ES-I3 (cell line): ENCODE measurements at regions not wholly inside any gene's neighbourhood (a gene's known extent, or its start where the extent isn't known, plus 50 kb on each side); places are given as distances from the start of the nearest gene placed in this dataset.

ENCODE experiments used
- H3K36me3 ChIP-seq: 2 replicates; pipeline ENCODE4 v1.6.1; 2013; ENCODE audit warnings: mild to moderate bottlenecking, low read length, control low read depth, moderate library complexity; ENCODE audit not compliant: insufficient read depth
- H3K4me1 ChIP-seq: 2 replicates; pipeline ENCODE4 v1.6.1; 2013; ENCODE audit warnings: mild to moderate bottlenecking, control low read depth, low read length; ENCODE audit not compliant: insufficient read depth
- H3K9ac ChIP-seq: 2 replicates; pipeline ENCODE4 v1.6.1; 2013; ENCODE audit warnings: low read depth, mild to moderate bottlenecking, low read length, moderate library complexity
- H3K9me3 ChIP-seq: 2 replicates; pipeline ENCODE4 v1.6.1; 2013; ENCODE audit warnings: mild to moderate bottlenecking, low read length, moderate library complexity; ENCODE audit not compliant: control insufficient read depth, insufficient read depth

DNA sequence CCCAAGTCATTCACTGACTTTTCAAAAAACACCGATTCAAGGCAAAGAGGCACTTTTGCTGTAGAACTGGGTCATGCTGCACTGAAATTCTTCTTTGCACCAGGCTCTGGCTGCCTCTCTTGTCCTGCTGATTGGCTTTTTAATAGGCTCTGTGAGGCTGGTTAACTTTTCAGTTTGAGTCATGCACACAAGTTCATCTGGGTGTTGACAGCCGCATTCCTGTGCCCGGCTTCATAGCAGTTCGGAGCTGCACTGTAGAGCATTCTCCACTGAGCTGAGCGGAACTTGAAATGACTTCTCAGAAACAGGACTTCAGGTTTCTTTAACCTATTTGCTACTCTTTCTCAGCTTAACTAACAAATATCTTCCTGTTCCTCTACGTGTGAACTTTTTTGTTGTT is 978.3 kb downstream of the UQCRFS1 start:
- no peaks in the 10 kb centered on the region for H3K36me3 ChIP-seq
- no peak overlapping the region for H3K9ac ChIP-seq
- 0 out of 2 replicates have a peak, but pooled peaks cover 3% of the 10 kb centered on the region for H3K4me1 ChIP-seq
- H3K9me3 ChIP-seq, result no peaks in the 10 kb centered on the region; the same call in 1 of the 2 replicates

DNA sequence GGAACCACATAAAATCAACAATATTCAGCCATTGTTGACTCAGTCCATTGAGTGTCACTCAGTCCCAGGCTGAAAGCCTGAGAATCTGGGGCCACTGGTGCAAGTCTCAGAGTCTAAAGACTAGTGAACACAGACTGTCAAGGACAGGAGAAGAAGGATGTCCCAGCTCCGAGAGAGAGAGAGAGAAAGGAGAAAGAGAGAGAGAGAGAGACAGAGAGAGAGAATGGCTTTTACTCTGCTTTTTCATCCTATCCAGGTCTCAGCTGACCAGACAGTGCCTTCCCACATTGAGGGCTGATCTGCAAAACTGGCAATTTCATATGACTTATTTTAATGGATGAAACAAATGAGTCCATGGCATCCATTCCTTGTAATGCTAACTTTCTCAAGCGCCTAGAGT is 984.1 kb downstream of the UQCRFS1 start:
- Histone ChIP-seq H3K9ac (no peak overlapping the region), H3K36me3 (no peaks in the 10 kb centered on the region), H3K4me1 (no peaks in the 10 kb centered on the region), H3K9me3 (no peaks in the 10 kb centered on the region)

DNA sequence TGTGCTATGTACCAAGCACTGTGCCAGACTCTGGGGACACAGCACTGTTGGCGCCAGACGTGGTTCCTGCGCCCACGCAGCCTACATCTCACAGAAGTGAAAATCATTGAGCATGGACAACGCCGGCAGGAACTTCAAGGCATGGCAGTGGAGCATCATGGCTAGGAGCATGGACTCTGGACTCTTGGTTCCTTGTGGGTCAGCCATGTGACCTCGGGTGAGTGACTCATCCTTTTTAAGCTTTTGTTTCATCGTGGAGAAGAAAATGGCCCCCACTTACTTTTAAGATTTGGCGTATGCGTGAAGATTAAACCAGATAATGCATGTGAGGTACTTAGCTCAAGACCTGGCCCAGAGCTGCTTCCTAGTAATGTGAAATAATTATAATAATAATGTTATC is 988.5 kb downstream of the UQCRFS1 start:
- Histone ChIP-seq H3K9ac (no peak overlapping the region), H3K36me3 (no peaks in the 10 kb centered on the region), H3K4me1 (no peaks in the 10 kb centered on the region), H3K9me3 (no peaks in the 10 kb centered on the region)

DNA sequence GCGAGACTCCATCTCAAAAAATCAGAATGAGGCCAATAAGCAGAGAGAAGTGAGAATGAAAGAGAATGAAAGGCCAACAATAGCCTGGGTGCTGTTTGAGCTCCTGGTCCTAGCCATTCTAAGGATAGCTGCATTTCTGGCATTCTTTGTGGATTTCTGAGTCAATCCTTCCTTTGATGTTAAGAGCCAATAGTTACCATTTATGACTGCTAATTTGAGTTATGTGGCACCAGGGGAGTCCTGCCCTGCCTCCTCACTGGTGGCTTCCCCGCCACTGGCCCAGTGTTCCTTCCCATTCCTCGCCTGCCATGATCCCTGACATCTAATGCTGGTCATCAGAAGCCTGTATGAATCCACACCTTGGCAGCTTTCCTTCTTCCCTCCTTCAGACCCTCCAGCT is 991.2 kb downstream of the UQCRFS1 start:
- H3K9me3 ChIP-seq, result no peaks in the 10 kb centered on the region
- no peak overlapping the region for H3K9ac ChIP-seq
- H3K36me3 ChIP-seq, result no peaks in the 10 kb centered on the region
- H3K4me1 ChIP-seq, result no peaks in the 10 kb centered on the region

DNA sequence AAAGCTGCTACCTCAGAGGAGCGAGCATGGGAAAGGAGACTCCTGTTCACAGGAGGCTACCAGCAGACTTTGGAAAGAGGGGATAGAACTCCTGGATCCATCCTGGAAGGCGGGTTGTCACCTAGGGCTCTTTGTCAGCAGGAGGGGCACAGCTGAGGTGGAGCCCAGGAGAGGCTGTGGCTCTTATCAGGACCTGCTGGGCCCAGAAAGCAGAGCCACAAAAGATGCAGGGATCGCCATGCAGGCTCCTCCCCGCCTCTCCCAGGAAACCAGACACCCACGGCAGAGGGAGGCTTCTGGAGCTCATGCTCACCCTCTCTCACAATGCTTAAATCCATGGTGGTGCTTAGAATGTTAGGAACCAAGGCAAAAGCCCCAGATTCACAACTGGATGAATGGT is 994.2 kb downstream of the UQCRFS1 start:
- H3K4me1 ChIP-seq, result no peaks in the 10 kb centered on the region
- H3K36me3 ChIP-seq, result no peaks in the 10 kb centered on the region
- no peaks in the 10 kb centered on the region for H3K9me3 ChIP-seq
- no peak overlapping the region for H3K9ac ChIP-seq

DNA sequence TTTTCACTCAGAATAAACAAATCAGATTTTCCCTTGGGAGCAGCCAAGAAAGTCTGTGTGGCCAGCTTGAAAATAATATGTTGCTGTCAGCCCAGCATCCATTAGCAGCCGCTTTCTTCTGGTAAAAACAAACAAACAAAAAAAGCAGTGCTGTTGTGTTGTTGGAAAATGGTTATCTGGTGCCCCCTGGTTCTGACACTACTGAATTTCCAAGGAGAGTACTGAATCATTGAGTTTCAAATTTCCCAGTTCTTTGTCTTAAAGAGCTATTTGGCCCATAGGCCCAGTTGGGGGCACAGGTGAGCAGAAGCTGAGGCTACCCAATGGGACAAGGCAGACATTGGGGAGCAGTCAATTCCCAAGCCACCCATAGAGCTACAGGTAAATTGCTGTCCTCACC is 995.9 kb downstream of the UQCRFS1 start:
- Histone ChIP-seq H3K4me1 (no peaks in the 10 kb centered on the region), H3K36me3 (no peaks in the 10 kb centered on the region), H3K9me3 (no peaks in the 10 kb centered on the region), H3K9ac (no peak overlapping the region)

DNA sequence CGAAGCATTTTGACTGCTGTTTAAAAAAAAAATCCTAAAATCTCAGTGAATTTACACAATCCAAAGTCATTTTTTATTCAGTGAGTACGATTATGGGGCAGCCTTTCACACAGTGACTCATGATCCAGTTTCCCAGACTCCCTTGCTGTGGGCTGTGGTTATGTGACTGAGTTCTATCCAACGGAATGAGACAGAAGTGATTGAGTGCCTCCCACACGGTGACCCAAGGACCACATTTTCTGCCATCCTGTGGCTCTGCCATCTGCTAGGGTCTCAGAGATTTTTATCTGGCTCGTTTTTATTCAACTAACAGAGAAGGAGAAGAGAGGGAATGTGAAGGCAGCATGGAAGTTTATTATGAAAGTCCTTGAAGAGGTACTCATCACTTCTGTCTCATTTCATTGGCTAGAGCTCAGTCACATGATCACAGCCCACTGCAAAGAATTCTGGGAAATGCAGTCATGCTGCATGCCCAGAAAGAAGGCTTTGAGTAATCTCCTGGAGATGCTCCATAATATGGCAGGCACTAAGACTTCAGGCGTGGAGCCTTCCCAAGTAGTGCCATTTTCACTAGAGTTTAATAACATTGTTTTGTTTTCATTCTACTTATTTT is 999.4 kb downstream of the UQCRFS1 start:
- no peak overlapping the region for H3K9ac ChIP-seq
- no peaks in the 10 kb centered on the region for H3K4me1 ChIP-seq
- H3K36me3 ChIP-seq, result no peaks in the 10 kb centered on the region
- no peaks in the 10 kb centered on the region for H3K9me3 ChIP-seq

DNA sequence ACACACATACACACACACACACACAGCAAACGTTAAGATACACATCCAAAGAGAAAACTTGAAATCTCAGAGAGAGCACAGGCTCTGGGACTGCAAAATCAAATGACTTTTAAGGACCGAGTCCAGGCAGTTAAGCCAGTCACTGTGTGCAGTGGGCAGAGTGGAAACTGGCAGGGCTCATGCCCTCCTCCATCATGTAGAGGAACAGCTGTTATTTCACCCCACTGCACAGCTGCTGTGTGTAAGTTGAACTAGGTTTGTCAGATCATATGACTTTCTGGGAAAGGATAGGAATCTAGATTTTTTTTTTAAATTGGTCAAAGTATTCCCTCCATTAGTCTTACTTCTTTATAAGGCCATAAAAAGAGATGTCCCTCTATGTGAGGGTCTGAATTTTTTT is 1002.1 kb downstream of the UQCRFS1 start:
- Histone ChIP-seq H3K36me3 (no peaks in the 10 kb centered on the region), H3K9ac (no peak overlapping the region), H3K9me3 (no peaks in the 10 kb centered on the region), H3K4me1 (no peaks in the 10 kb centered on the region)

DNA sequence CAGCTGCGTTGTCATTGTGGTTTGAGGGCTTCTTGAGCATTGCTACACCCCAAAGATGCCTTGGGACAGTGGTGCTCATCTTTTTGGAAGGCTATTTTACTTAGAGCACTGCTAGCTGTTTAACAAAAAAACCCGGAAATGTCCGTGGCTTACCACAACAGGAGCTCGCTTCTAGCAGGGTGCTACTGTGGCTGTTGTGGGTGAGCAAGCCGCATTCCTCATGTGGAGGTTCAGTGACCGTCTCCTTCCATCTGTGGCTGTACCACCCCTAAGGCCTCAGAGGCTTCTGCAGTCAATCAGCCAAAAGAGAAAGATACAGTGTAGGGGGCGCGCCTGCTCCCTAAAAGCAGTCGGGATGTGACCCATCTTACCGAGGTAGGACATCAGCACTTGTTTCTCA is 1004.2 kb downstream of the UQCRFS1 start:
- Histone ChIP-seq H3K36me3 (no peaks in the 10 kb centered on the region), H3K4me1 (no peaks in the 10 kb centered on the region), H3K9me3 (no peaks in the 10 kb centered on the region), H3K9ac (no peak overlapping the region)

DNA sequence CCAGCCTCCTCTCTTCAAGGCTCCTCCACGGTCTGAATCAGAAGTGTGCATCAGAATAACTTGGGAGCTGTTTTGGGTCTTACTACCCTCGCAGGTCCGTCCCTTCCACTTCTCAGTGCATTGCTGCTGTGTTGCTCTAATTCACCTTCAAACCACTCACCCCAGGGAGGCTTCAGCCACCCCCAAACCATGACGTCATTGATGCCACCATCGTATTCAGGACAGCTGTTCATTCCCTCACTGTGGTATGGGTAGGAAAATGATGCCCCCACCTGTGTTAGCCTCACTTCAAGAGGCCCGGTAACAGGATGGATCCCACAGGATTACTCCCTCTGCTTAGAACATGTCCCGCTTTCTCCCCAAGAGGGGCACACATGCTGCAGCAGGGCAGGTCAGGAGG is 1005.7 kb downstream of the UQCRFS1 start:
- Histone ChIP-seq H3K36me3 (no peaks in the 10 kb centered on the region), H3K9me3 (no peaks in the 10 kb centered on the region), H3K9ac (no peak overlapping the region), H3K4me1 (no peaks in the 10 kb centered on the region)

DNA sequence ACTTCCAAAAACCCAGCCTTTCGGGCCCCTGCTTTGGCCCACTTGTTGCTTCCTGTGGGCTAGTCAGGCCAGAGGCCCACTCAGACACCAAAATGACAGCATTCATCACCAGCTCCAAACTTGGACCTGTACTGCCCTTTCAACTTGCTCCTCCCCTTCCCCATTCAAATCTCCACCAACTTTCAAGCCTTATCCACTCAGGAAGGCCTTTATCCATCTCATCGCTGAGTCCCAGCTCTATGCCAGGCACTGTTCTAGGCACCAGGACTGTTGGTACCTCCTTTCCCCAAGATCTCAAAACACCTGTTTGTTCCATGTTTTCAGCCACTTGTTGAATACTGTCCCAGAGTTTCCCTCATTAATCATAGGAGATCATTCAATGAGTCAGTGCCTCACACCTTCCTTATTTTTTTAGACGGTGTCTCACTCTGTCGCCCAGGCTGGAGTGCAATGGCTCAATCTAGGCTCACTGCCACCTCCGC is 1011.4 kb downstream of the UQCRFS1 start:
- no peaks in the 10 kb centered on the region for H3K36me3 ChIP-seq
- H3K9ac ChIP-seq, result no peak overlapping the region
- H3K4me1 ChIP-seq, result no peaks in the 10 kb centered on the region
- no peaks in the 10 kb centered on the region for H3K9me3 ChIP-seq

DNA sequence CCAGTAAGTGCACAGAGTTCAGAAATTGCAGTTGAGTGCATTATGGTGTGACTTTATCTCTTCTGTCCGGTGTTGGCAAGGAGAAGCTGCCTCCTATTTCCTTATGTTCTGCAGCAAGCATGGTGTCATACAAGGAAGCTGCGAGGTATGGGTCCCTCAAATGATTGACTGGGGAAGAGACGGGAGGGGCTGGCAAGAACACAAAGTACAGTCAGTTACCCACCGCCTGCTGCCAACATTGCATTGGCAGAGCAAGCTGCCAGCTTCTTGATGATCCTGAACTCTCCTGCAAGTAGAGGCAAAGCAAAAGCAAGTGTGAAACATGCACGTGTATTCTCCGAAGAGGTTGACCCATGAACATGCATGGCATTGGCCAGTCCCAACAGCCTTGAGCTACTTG is 1013.6 kb downstream of the UQCRFS1 start:
- Histone ChIP-seq H3K36me3 (no peaks in the 10 kb centered on the region), H3K4me1 (no peaks in the 10 kb centered on the region), H3K9ac (no peak overlapping the region), H3K9me3 (no peaks in the 10 kb centered on the region)

DNA sequence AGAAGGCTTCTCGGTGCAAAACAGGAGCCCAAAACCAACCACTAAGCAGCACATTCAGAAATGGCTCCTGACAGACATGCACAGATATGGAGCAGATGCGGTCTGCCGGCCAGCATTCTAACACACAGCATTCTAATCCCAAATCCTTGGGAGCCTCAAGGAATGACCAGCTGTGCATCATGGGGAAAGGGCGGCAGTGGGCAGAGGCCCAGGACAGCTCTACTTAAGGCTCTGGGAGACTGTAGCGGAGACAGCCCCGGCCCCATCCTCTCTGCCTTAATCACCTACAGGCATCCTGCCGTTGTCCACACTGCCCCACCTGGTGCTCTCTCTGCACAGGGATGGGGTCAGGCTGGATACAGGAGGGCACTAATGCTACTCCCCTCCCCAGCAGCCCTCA is 1016.0 kb downstream of the UQCRFS1 start:
- H3K36me3 ChIP-seq, result no peaks in the 10 kb centered on the region
- H3K9ac ChIP-seq, result no peak overlapping the region
- H3K9me3 ChIP-seq, result no peaks in the 10 kb centered on the region
- H3K4me1 ChIP-seq, result no peaks in the 10 kb centered on the region

DNA sequence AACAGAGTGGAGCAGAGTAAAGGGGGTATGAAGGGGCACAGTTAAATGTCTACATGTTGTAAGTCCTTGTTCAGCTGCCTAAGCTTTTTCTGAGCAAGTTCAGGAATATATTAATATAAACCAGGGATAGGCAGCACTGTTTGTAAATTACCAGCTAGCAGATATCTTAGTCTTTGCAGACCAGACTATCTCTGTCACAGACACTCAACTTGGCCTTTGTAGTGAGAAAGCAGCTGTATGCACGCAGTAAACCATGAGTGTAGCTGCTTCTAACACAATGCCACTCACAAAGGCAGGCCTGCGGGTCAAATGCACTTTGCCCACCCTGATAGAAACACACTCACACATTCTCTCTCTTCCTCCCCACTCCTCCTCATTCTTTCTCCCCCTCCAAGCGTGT is 1016.9 kb downstream of the UQCRFS1 start:
- no peaks in the 10 kb centered on the region for H3K9me3 ChIP-seq
- no peaks in the 10 kb centered on the region for H3K36me3 ChIP-seq
- no peaks in the 10 kb centered on the region for H3K4me1 ChIP-seq
- no peak overlapping the region for H3K9ac ChIP-seq

DNA sequence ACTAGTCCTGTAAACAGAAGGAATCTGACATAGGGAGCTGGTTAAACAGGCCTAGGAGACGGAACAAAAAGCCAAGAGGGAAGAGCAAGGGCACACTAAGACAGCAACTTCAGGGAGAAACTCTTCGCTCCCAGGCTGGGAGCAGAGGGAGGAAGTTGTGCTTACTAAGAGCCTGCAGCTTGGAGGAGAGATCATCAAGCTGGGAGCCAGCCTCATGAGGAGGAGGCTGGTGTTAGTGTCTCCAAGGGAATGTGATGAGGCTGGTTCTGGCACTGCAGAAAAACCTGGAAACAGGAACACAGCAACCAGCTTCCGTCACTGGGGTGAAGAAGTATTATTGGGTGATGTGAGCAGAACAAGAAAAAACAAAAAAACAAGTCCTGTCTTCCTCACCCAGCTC is 1027.3 kb downstream of the UQCRFS1 start:
- Histone ChIP-seq H3K9me3 (no peaks in the 10 kb centered on the region), H3K36me3 (no peaks in the 10 kb centered on the region), H3K9ac (no peak overlapping the region), H3K4me1 (peaks cover 5% of the 10 kb centered on the region; the same call in 1 of the 2 replicates)

DNA sequence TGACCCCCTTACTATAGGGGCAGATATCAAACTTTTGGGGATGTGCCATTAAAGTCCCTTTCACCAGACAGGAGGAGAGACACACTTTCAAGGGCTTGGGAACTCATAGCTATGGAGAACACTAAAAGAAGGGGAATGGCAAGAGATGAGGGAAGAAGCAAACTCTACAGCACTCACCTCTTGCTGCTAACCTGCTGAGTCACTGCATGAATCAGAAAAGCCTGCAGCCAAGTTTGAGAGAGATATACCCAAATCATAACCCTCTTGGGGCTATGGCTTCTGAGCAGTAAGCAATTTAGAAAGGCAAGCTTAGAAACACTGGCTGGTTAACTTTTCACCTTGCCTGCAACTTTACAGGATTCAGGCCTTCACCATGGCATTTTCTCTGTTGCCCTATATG is 1028.0 kb downstream of the UQCRFS1 start:
- no peaks in the 10 kb centered on the region for H3K36me3 ChIP-seq
- H3K4me1 ChIP-seq, result peaks cover 5% of the 10 kb centered on the region; the same call in 1 of the 2 replicates
- no peak overlapping the region for H3K9ac ChIP-seq
- H3K9me3 ChIP-seq, result no peaks in the 10 kb centered on the region
